Cerebellar nuclear complex (tissue), 1 donor: ENCODE measurements at regions not wholly inside any gene's neighbourhood (a gene's known extent, or its start where the extent isn't known, plus 50 kb on each side); places are given as distances from the start of the nearest gene placed in this dataset.
"Not testable (repeated sequence)": the region's sequence is repeated elsewhere in the genome, so short reads cannot be mapped to it uniquely, and the experiment has no call there.

ENCODE experiments used
- DNase-seq, 2 experiments: peaks; one replicate each; lab custom pipeline; 2025; lab: John Stamatoyannopoulos, UW

- DNase-seq: not testable (repeated sequence)
Measured at GRCh38 chr14:37891500-37891899, 296.1 kb downstream of the TTC6 start.

- no peak for DNase-seq
Measured at GRCh38 chr14:37894463-37894862, 299.0 kb downstream of the TTC6 start.

GRCh38 chr14:37899365-37899764 is 303.9 kb downstream of the TTC6 start:
- no peak for DNase-seq

GRCh38 chr14:37900561-37900960 is 305.1 kb downstream of the TTC6 start:
- DNase-seq: no peak

- DNase-seq: no peak
Measured at GRCh38 chr14:37901978-37902377, 305.7 kb upstream of the SSTR1 start.

- DNase-seq: no peak
Measured at GRCh38 chr14:37903343-37904191, 304.1 kb upstream of the SSTR1 start.

- DNase-seq: no peak
Measured at GRCh38 chr14:37924622-37925021, 283.1 kb upstream of the SSTR1 start.

- DNase-seq: no peak
Measured at GRCh38 chr14:37932008-37932407, 275.7 kb upstream of the SSTR1 start.

GRCh38 chr14:37932481-37932880 is 275.2 kb upstream of the SSTR1 start:
- no peak for DNase-seq

GRCh38 chr14:37936971-37937370 is 270.7 kb upstream of the SSTR1 start:
- DNase-seq: no peak

- no peak for DNase-seq
Measured at GRCh38 chr14:37939442-37940028, 268.2 kb upstream of the SSTR1 start.

GRCh38 chr14:37945959-37946358 is 261.7 kb upstream of the SSTR1 start:
- DNase-seq: no peak

- no peak for DNase-seq
Measured at GRCh38 chr14:37946819-37947218, 260.9 kb upstream of the SSTR1 start.

- DNase-seq: no peak
Measured at GRCh38 chr14:37948266-37948665, 259.4 kb upstream of the SSTR1 start.

- DNase-seq: no peak
Measured at GRCh38 chr14:37968664-37969240, 239.0 kb upstream of the SSTR1 start.

GRCh38 chr14:37969511-37969979 is 238.2 kb upstream of the SSTR1 start:
- no peak for DNase-seq

- DNase-seq: no peak
Measured at GRCh38 chr14:37970696-37971095, 237.0 kb upstream of the SSTR1 start.

GRCh38 chr14:37972941-37973887 is 234.5 kb upstream of the SSTR1 start:
- no peak for DNase-seq

- no peak for DNase-seq
Measured at GRCh38 chr14:37974421-37974820, 233.3 kb upstream of the SSTR1 start.

- DNase-seq: no peak
Measured at GRCh38 chr14:37977481-37977880, 230.2 kb upstream of the SSTR1 start.

GRCh38 chr14:37985826-37986470 is 221.8 kb upstream of the SSTR1 start:
- DNase-seq: no peak
